GM12874 (cell line): ENCODE measurements at regions not wholly inside any gene's neighbourhood (a gene's known extent, or its start where the extent isn't known, plus 50 kb on each side); places are given as distances from the start of the nearest gene placed in this dataset.

ENCODE experiments used
- TF ChIP-seq, protein P1 (sequence below): IDR thresholded peaks from 2 replicates; pipeline ENCODE4 v1.5.1; 2011; ENCODE audit warnings: low read depth, mild to moderate bottlenecking, control low read depth, low read length, moderate library complexity; ENCODE audit not compliant: insufficient read depth

DNA sequence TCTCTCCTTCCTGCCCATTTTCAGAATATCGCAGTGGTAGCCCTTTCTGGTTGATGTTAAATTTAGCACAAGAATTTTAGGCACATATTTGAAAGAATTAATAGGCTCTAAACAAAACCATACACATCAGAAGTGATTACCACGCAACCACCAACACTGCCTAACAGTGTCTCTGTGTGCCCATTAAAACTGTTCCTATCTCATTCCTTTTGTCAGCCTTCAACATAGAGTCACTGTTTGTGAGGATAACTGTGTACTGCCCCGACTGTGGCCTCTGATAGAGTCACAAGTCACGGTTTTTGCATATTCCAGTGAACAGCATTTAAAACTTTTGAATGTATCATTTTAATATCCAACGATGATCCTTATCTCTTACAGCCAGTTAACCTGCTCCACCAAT is 116.8 kb upstream of the TNFAIP3 start:
- TF ChIP-seq, protein P1, sequence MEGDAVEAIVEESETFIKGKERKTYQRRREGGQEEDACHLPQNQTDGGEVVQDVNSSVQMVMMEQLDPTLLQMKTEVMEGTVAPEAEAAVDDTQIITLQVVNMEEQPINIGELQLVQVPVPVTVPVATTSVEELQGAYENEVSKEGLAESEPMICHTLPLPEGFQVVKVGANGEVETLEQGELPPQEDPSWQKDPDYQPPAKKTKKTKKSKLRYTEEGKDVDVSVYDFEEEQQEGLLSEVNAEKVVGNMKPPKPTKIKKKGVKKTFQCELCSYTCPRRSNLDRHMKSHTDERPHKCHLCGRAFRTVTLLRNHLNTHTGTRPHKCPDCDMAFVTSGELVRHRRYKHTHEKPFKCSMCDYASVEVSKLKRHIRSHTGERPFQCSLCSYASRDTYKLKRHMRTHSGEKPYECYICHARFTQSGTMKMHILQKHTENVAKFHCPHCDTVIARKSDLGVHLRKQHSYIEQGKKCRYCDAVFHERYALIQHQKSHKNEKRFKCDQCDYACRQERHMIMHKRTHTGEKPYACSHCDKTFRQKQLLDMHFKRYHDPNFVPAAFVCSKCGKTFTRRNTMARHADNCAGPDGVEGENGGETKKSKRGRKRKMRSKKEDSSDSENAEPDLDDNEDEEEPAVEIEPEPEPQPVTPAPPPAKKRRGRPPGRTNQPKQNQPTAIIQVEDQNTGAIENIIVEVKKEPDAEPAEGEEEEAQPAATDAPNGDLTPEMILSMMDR: no peak

DNA sequence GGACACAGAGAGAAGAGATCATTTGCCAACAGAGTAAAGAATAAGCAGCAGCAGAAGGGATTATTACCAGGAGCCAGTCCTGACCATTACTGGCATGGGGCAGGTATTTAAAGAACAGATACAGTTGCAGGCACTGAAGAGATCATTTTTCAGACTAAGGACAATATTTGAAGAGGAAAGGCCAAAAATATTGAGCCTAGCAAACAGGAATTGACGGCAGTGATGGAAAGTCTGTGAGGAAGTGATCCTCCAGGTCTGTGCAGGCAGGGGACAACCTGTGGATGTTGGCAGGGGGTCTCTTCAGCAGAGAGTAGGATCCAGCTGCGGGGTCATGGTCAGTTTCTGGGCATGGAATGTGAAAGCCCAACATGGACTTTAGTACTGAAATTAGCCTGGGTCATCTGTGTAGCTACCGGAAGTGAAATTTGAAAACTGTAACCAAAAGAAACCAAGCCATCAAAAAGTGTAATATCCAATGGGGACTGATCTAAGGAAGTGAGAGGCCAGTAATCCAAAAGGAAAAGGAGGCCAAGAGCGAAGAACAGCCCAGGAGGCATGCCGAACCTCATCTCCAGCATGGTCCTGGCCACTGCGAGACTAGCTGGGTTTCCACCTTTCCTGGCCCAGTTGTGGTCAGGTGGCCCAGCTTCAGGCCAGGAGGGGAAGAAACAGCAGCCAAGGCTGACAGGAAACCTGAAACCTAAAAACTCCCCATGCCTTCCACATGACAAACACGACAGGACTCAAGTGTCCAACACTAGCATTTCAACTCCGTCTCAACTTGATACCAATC is 115.1 kb upstream of the TNFAIP3 start:
- TF ChIP-seq, protein P1: no peak

DNA sequence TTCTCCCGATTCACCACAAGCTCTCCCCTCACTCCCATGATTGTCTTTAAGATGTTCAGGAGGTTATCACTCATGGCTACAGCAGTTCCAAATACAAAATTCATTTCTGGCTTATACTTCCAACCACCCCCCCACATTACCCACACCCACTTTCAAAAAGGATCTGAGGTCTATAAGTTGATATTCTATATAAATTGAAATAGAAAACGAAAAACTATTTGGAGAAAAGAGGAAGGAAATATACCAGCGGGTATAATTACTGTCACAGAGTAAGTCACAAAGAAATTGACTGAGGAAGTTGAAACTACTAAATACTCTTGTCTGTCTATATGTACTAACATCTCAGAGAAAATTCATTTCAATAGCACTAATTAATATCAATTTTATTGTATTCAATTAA is 112.7 kb upstream of the TNFAIP3 start:
- TF ChIP-seq, protein P1: no peak

DNA sequence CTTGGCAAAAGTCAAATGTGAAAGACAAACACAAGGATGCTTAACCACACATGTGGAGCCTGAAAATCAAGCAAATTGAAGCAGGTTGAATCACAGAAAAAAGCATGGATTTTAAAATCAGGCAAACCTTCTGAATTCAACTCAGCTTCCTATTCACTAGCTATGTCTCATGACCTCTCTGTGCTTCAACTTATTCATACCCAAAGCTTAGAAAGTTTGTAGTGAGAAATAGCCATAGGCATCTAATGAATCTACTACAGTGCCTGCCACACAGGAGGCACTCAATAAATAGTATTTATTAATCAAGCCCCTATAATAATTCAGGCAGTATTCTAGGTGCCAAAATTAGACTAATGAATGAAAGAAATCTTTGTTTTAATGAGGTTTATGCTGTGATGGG is 112.2 kb upstream of the TNFAIP3 start:
- TF ChIP-seq, protein P1: no peak

DNA sequence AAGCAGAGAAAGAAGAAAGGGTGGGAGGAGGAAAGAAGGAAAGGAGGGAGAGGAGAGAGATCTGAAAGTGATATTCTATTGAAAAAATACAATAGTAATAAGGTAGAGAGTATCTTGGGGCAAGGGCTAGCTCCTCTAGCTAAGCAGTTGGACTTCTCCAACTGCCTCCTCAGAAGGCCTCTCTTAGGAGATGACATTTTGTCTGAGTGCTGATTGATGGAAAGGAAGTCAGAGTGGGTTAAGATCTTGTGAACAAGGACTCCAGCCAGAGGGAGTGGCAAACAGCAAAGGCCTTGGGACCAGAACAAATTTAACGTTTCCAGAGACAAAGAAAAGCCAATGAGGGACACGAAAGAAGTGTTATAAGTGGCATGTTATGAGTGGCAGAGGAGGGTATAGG is 111.8 kb upstream of the TNFAIP3 start:
- TF ChIP-seq, protein P1: no peak

DNA sequence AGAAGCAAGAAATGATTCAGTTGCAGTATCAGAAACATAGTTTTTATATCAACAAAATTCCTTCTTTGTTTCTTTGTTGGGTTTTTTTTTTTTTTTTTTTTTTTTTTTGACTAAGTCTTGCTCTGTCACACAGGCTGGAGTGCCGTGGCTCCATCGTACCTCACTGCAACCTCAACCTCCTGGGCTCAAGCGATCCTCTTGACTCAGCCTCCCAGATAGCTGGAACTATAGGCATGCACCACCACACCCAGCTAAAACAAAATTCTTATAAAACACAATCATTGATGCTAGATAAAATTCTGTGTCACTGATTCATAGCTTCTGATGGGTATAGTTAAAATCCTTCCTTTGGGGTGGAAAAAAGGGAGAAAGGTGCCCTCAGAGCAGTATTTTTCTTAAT is 110.3 kb upstream of the TNFAIP3 start:
- TF ChIP-seq, protein P1: no peak

DNA sequence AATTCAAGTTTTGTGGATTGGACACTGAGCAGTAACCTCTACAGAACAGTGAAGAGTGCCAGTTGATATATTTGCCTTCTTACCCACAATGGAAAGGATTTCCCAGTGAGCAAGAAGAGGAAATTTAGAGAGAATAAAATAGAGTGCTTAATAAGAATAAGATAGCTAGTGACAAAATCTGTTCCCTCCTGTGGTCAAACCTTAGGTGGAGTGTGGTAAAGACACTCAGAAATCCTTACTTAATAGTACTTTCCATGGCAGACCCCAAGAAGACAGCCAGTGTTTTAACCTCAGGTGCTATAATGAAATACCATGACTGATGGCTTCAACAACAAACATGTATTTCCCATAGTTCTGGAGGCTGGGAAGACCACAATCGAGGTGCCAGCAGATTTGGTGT is 108.4 kb upstream of the TNFAIP3 start:
- TF ChIP-seq, protein P1: no peak

DNA sequence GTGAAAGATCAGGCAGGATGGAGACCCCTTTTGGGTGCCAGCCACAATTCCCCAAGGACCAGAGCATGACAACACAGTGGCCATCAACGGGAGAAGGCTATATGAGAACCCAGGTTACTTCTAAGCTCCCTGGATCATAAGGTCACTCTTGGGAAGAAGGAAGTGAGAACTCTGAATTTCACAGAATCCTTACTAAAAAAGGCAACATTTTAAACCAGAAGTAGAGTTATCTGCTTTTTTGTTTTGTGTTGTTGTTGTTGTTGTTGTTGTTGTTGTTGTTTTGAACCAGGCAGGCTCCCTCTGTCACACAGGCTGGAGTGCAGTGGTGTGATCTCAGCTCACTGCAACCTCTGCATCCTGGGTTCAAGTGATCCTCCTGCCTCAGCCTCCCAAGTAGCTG is 107.4 kb upstream of the TNFAIP3 start:
- TF ChIP-seq, protein P1: no peak
